K562 (cell line): ENCODE measurements at regions not wholly inside any gene's neighbourhood (a gene's known extent, or its start where the extent isn't known, plus 50 kb on each side); places are given as distances from the start of the nearest gene placed in this dataset.

Experiments
- ATAC-seq: fragments of 200-7000 bp; cut with Tn5 transposase; 3 replicates; pipeline ENCODE4 v1.9.1; 2020; ENCODE audit warnings: moderate library complexity
- BruUV-seq: library from RNA; stranded (reverse); fragments of 400-500 nt; replicated peaks from 2 replicates; lab custom pipeline; 2021; lab: Mats Ljungman, UMichigan
- CTCF ChIA-PET: fragments of 300-600 bp; formaldehyde crosslinking; extraction: SDS; loops from one replicate; lab custom pipeline; 2021; ENCODE audit warnings: low intra/inter-chr PET ratio; lab: Yijun Ruan, JAX
- POLR2A ChIA-PET: fragments of 300-600, 350-650 bp; sonication (Branson Sonifier 250); formaldehyde crosslinking; extraction: SDS; loops from one replicate; lab custom pipeline; 2021; ENCODE audit warnings: antibody characterized with exemption, inconsistent platforms; lab: Yijun Ruan, JAX
- DNase-seq, 4 experiments: peaks; one replicate each; pipeline versions ENCODE4 v3.0.0 to v3.0.0-alpha.2; 2011 to 2018; ENCODE audit warnings: low spot score in 3 of 4, mixed read lengths in 3 of 4; ENCODE audit errors: extremely low read depth in 1 of 4
- FAIRE-seq: peaks from 2 replicates; lab custom pipeline; 2011; peaks lifted over from hg19 to GRCh38; lab: Jason Lieb, UNC
- H2AFZ ChIP-seq: 2 replicates; pipeline ENCODE4 v1.6.0; 2011; ENCODE audit warnings: low read depth, low read length, control low read depth, inconsistent platforms
- H3K27ac ChIP-seq: fragments of 200-600 bp; 3 replicates; pipeline ENCODE4 v1.8.0; 2011; ENCODE audit warnings: low read depth, mild to moderate bottlenecking, control low read depth, inconsistent platforms, low read length, moderate library complexity, mixed read lengths; ENCODE audit errors: extremely low read depth
- H3K27me3 ChIP-seq, 2 experiments: fragments of 300-600 bp in 1 of 2; 2 replicates in 1 of 2; 3 replicates in 1 of 2; pipeline versions ENCODE4 v1.6.0 to v1.8.0; 2011; ENCODE audit warnings: inconsistent platforms in 2 of 2, low read length in 2 of 2, mild to moderate bottlenecking in 1 of 2, mixed read lengths in 1 of 2, moderate library complexity in 1 of 2; ENCODE audit not compliant: control insufficient read depth in 2 of 2, insufficient read depth in 2 of 2
- H3K36me3 ChIP-seq: fragments of 300-600 bp; 3 replicates; pipeline ENCODE4 v1.8.0; 2011; ENCODE audit warnings: mild to moderate bottlenecking, low read length, inconsistent platforms; ENCODE audit not compliant: control insufficient read depth, insufficient read depth
- H3K4me1 ChIP-seq, 2 experiments: fragments of 200-600 bp in 1 of 2; replicated peaks in 1 of 2; 2 replicates in 1 of 2; 3 replicates in 1 of 2; pipeline versions ENCODE4 v1.5.1 to v1.8.0; 2011; ENCODE audit warnings: inconsistent platforms in 2 of 2, low read length in 2 of 2, mild to moderate bottlenecking in 1 of 2, mixed read lengths in 1 of 2, moderate library complexity in 1 of 2; ENCODE audit not compliant: control insufficient read depth in 2 of 2, insufficient read depth in 2 of 2
- H3K4me2 ChIP-seq: 2 replicates; pipeline ENCODE4 v1.6.1; 2011; ENCODE audit warnings: low read length, control low read depth, inconsistent platforms, mixed read lengths; ENCODE audit not compliant: insufficient read depth
- H3K4me3 ChIP-seq: fragments of 200-600 bp; sonication (generic), shearing (Covaris generic); 2 replicates; pipeline ENCODE4 v1.5.1; 2016; ENCODE audit warnings: control low read depth, inconsistent platforms
- H3K79me2 ChIP-seq: fragments of 200-600 bp; 3 replicates; pipeline ENCODE4 v1.8.0; 2011; ENCODE audit warnings: low read length, inconsistent platforms; ENCODE audit not compliant: control insufficient read depth, insufficient read depth
- H3K9ac ChIP-seq, 2 experiments: 2 replicates each; pipeline versions ENCODE4 v1.6.0 to v1.6.1; 2011; ENCODE audit warnings: low read depth in 2 of 2, low read length in 2 of 2, control low read depth in 1 of 2, inconsistent platforms in 1 of 2, mild to moderate bottlenecking in 1 of 2, mixed read lengths in 1 of 2; ENCODE audit not compliant: insufficient read depth in 1 of 2
- H3K9me1 ChIP-seq: one replicate; pipeline ENCODE4 v1.6.0; 2011; ENCODE audit warnings: inconsistent platforms, mild to moderate bottlenecking, low read length, moderate library complexity; ENCODE audit not compliant: control insufficient read depth, insufficient read depth
- H3K9me3 ChIP-seq: replicated peaks from 2 replicates; pipeline ENCODE4 v1.5.1; 2011; ENCODE audit warnings: low read depth, low read length, inconsistent platforms; ENCODE audit not compliant: control insufficient read depth, insufficient read depth
- H4K20me1 ChIP-seq: replicated peaks from 2 replicates; pipeline ENCODE4 v1.6.1; 2011; ENCODE audit warnings: low read length, inconsistent platforms, mixed read lengths; ENCODE audit not compliant: control insufficient read depth, insufficient read depth
- ELF1 ChIP-seq: fragments of 200-800 bp; sonication (Bioruptor generic); IDR thresholded peaks from 2 replicates; pipeline ENCODE4 v1.6.1; 2016; ENCODE audit warnings: missing genetic modification characterization, missing compliant biosample characterization
- FOXA1 ChIP-seq: fragments of 450-650 bp; IDR thresholded peaks from 2 replicates; pipeline ENCODE4 v1.6.1; 2016; ENCODE audit warnings: mild to moderate bottlenecking, borderline replicate concordance
- KDM4B ChIP-seq, 2 experiments: fragments of 450-650 bp in 1 of 2; sonication (generic) in 1 of 2; IDR thresholded peaks; 2 replicates each; pipeline ENCODE4 v1.6.1; 2016 to 2017; ENCODE audit warnings: borderline replicate concordance in 2 of 2, antibody characterized with exemption in 1 of 2, low read depth in 1 of 2, mild to moderate bottlenecking in 1 of 2
- NFIC ChIP-seq: fragments of 450-650 bp; IDR thresholded peaks from 2 replicates; pipeline ENCODE4 v1.6.1; 2017; ENCODE audit warnings: mild to moderate bottlenecking, inconsistent platforms
- PHTF2 ChIP-seq: fragments of 250-450 bp; sonication (Bioruptor Pico); IDR thresholded peaks from 2 replicates; pipeline ENCODE4 v1.5.0; 2021; ENCODE audit warnings: mild to moderate bottlenecking
- RBM14 ChIP-seq: fragments of 200-400 bp; formaldehyde crosslinking; IDR thresholded peaks from 2 replicates; pipeline ENCODE4 v1.6.1; 2018; ENCODE audit warnings: low read depth, mild to moderate bottlenecking, low read length, moderate library complexity, borderline replicate concordance; ENCODE audit not compliant: insufficient read depth
- RBM17 ChIP-seq: fragments of 200-400 bp; formaldehyde crosslinking; IDR thresholded peaks from 2 replicates; pipeline ENCODE4 v1.6.1; 2017; ENCODE audit warnings: low read depth, mild to moderate bottlenecking, low read length, borderline replicate concordance
- WGBS: fragments of 100-300 bp; shearing (Covaris generic); methylation state at CpG from one replicate; pipeline ENCODE4 v1.1.6; 2016; ENCODE audit warnings: low coverage, mixed read lengths; ENCODE audit not compliant: insufficient coverage; ENCODE audit errors: missing lambda C conversion rate; 5-methylcytosine and 5-hydroxymethylcytosine counted together
- in situ Hi-C: fragments of 300-500 bp; cut with MboI; formaldehyde crosslinking; loops from 4 replicates; pipeline ENCODE4 v1.15.0; 2018; ENCODE audit warnings: inconsistent platforms, mixed read lengths
- intact Hi-C: fragments of 100-400 bp; cut with micrococcal nuclease; formaldehyde crosslinking; loops from 2 replicates; pipeline ENCODE4 v1.14.2; 2022
- TF ChIP-seq, protein P1 (sequence below): sonication (generic); IDR thresholded peaks from 2 replicates; pipeline ENCODE4 v1.6.1; 2016
- TF ChIP-seq, protein P2 (sequence below), 3 experiments: fragments of 200-800 bp in 1 of 3; sonication (Bioruptor generic) in 1 of 3; sonication (generic) in 1 of 3; formaldehyde crosslinking in 1 of 3; IDR thresholded peaks; 2 replicates each; pipeline versions ENCODE4 v1.6.1 to v1.8.0; 2016 to 2022; ENCODE audit warnings: mild to moderate bottlenecking in 2 of 3, missing compliant biosample characterization in 2 of 3, missing genetic modification characterization in 2 of 3, missing genetic modification reagents in 1 of 3
- TF ChIP-seq, protein P3 (sequence below): fragments of 250-450 bp; sonication (Bioruptor Pico); IDR thresholded peaks from 2 replicates; pipeline ENCODE4 v1.8.0; 2021; ENCODE audit warnings: moderate library complexity, mild to moderate bottlenecking, inconsistent platforms

DNA sequence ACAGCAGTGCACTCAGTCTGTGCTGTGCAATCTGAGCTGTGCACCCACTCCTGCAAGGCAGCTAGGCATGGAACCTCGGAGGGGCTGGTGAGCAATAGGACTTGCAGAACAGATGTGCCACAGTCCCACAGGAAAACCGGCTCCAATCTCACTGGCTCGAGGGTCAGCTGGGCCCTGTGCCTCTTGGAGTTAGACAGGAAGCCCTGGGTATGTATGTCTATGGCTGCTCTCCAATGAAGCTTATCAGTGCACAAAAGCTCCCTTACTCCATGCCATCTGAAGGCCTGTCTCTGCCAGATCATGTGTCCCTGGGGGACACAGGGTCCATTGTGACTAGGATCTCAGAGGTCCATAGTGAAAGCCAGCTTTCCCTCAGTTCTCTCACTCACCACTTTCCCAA lies 335.8 kb downstream of the SH3BGRL start:
- BruUV-seq = no TSS peak
- Histone ChIP-seq H2AFZ (no peak overlapping the region), H3K27me3 (no peaks in the 10 kb centered on the region), H3K79me2 (no peaks in the 10 kb centered on the region), H3K4me1 (no peaks in the 10 kb centered on the region), H3K4me3 (no peak overlapping the region), H3K9me1 (no peaks in the 10 kb centered on the region), H3K4me2 (no peak overlapping the region), H3K36me3 (no peaks in the 10 kb centered on the region), H3K27ac (no peak overlapping the region), H3K9me3 (no peaks in the 10 kb centered on the region), H4K20me1 (no peaks in the 10 kb centered on the region), H3K9ac (no peak overlapping the region)
- 3% methylated on average over 3 of the region's 3 CpGs for WGBS
- intact Hi-C loops = no loop called here
- CTCF ChIA-PET = no interaction called here
- DNase-seq = no peak
- ATAC-seq = no peak
- no peak for FAIRE-seq
- TF ChIP-seq RBM17 (no peak), PHTF2 (CRISPR knock-in tag) (no peak), KDM4B (IDR thresholded peaks at IDR 0.05; ENCODE audit: borderline replicate concordance in 2 of 2, low read depth in 1 of 2) (no peak), NFIC (no peak), RBM14 (no peak), FOXA1 (no peak), ELF1 (tag) (no peak)
- TF ChIP-seq, protein P1, sequence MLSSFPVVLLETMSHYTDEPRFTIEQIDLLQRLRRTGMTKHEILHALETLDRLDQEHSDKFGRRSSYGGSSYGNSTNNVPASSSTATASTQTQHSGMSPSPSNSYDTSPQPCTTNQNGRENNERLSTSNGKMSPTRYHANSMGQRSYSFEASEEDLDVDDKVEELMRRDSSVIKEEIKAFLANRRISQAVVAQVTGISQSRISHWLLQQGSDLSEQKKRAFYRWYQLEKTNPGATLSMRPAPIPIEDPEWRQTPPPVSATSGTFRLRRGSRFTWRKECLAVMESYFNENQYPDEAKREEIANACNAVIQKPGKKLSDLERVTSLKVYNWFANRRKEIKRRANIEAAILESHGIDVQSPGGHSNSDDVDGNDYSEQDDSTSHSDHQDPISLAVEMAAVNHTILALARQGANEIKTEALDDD = no peak
- TF ChIP-seq, protein P2, sequence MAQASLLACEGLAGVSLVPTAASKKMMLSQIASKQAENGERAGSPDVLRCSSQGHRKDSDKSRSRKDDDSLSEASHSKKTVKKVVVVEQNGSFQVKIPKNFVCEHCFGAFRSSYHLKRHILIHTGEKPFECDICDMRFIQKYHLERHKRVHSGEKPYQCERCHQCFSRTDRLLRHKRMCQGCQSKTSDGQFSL (CRISPR knock-in tag; IDR thresholded peaks at IDR 0.05) = no peak
- TF ChIP-seq, protein P2 (tag; IDR thresholded peaks at IDR 0.05) = no peak
- TF ChIP-seq, protein P3, sequence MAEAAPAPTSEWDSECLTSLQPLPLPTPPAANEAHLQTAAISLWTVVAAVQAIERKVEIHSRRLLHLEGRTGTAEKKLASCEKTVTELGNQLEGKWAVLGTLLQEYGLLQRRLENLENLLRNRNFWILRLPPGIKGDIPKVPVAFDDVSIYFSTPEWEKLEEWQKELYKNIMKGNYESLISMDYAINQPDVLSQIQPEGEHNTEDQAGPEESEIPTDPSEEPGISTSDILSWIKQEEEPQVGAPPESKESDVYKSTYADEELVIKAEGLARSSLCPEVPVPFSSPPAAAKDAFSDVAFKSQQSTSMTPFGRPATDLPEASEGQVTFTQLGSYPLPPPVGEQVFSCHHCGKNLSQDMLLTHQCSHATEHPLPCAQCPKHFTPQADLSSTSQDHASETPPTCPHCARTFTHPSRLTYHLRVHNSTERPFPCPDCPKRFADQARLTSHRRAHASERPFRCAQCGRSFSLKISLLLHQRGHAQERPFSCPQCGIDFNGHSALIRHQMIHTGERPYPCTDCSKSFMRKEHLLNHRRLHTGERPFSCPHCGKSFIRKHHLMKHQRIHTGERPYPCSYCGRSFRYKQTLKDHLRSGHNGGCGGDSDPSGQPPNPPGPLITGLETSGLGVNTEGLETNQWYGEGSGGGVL = no peak
- in situ Hi-C loops = no loop called here
- POLR2A ChIA-PET = no interaction called here
